Loucy (cell line): ENCODE measurements at regions not wholly inside any gene's neighbourhood (a gene's known extent, or its start where the extent isn't known, plus 50 kb on each side); places are given as distances from the start of the nearest gene placed in this dataset.

Experiments
- CTCF ChIP-seq: fragments of 200-600 bp; sonication (generic); conservative IDR thresholded peaks from 2 replicates; pipeline ENCODE4 v1.5.1; 2014; ENCODE audit warnings: mild to moderate bottlenecking, antibody characterized with exemption, low read length
- EZH2phosphoT487 ChIP-seq: fragments of 200-600 bp; IDR thresholded peaks from 2 replicates; pipeline ENCODE4 v1.6.1; 2018; ENCODE audit warnings: antibody characterized with exemption, mild to moderate bottlenecking, moderate library complexity, borderline replicate concordance

- TF ChIP-seq CTCF, result no peak
- TF ChIP-seq EZH2phosphoT487, result no peak
Observed at GRCh38 chr3:150146991-150147761, 176.5 kb upstream of the PFN2 start.
